ENCODE measurements at regions not wholly inside any gene's neighbourhood (a gene's known extent, or its start where the extent isn't known, plus 50 kb on each side); places are given as distances from the start of the nearest gene placed in this dataset.

DNA sequence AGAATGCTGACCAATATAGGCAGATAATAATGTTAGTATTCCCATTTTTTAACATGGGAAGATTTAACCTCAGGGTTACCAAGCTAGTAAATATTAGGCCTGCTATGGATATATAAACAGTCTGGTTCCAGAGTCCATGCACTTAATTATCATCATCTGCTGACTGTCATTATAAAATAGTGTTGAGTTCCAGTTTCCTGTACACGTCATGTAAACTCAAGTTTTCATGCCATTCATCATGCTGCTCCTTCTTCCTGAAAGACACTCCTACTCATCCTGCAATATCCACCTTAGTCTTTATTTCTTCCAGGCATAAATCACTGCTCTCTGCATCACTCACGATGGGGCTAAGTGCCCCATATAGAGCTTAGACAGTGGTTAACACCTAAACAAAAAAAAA, 420.8 kb upstream of the SPHKAP start:
- TF ChIP-seq, protein P1, sequence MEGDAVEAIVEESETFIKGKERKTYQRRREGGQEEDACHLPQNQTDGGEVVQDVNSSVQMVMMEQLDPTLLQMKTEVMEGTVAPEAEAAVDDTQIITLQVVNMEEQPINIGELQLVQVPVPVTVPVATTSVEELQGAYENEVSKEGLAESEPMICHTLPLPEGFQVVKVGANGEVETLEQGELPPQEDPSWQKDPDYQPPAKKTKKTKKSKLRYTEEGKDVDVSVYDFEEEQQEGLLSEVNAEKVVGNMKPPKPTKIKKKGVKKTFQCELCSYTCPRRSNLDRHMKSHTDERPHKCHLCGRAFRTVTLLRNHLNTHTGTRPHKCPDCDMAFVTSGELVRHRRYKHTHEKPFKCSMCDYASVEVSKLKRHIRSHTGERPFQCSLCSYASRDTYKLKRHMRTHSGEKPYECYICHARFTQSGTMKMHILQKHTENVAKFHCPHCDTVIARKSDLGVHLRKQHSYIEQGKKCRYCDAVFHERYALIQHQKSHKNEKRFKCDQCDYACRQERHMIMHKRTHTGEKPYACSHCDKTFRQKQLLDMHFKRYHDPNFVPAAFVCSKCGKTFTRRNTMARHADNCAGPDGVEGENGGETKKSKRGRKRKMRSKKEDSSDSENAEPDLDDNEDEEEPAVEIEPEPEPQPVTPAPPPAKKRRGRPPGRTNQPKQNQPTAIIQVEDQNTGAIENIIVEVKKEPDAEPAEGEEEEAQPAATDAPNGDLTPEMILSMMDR (conservative IDR thresholded peaks at IDR 0.05), result no peak
- no peaks in the 10 kb centered on the region for H3K27me3 Mint-ChIP-seq (ENCODE audit: low read depth)
- H3K4me1 Mint-ChIP-seq, result peaks cover 2% of the 10 kb centered on the region
- no peak for DNase-seq (ENCODE audit: low read depth, low spot score)
- no peak overlapping the region for H3K4me3 Mint-ChIP-seq
- no peak overlapping the region for H3K27ac Mint-ChIP-seq (ENCODE audit: unreplicated experiment)
- no peaks in the 10 kb centered on the region for H3K36me3 Mint-ChIP-seq (ENCODE audit: low read depth)
- H3K9me3 Mint-ChIP-seq, result peaks cover 2% of the 10 kb centered on the region

DNA sequence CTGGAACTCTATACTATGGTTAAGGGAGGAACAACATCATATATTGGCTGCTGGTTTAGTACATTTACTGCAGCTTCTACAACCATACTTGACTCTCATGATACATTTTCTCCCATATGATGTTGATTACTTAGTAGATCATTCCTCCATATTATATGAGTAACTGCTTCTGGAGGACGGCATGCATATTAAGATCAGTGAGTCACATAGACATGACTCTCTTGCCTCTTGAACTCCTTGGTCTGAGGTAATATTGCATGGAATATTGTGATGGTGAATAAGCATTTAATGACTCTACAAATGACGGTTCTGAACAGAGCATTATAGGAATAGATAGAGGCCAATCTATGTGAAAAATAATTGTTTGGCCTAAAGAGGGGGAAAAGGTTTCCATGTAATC, 418.8 kb upstream of the SPHKAP start:
- H3K36me3 Mint-ChIP-seq (ENCODE audit: low read depth), result no peaks in the 10 kb centered on the region
- TF ChIP-seq, protein P1 (conservative IDR thresholded peaks at IDR 0.05), result no peak

DNA sequence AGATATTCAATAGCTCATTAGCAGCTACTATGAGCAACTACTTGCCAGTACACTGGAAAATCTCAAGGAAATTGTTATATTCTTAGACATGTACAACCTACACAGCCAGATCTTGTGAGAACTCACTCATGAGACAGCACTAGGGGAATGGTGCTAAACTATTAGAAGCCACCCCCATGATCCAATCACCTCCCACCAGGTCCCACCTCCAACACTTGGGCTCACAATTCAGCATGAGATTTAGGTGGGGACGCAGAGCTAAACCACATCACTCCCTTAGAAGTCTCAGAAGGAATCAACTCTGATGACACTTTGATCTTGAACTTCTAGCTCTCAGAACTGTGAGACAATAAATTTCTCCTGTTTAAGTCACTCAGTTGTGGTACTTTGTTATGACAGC, 418.3 kb upstream of the SPHKAP start:
- Mint-ChIP-seq H3K27me3 (ENCODE audit: low read depth) (no peaks in the 10 kb centered on the region), H3K4me1 (peaks cover 20% of the 10 kb centered on the region)

More for the DNA sequence above, 418.8 kb upstream of the SPHKAP start:
- Mint-ChIP-seq H3K27me3 (ENCODE audit: low read depth) (no peaks in the 10 kb centered on the region), H3K4me3 (no peak overlapping the region), H3K27ac (ENCODE audit: unreplicated experiment) (no peak overlapping the region), H3K4me1 (peaks cover 15% of the 10 kb centered on the region), H3K9me3 (peaks cover 5% of the 10 kb centered on the region)
- DNase-seq (ENCODE audit: low read depth, low spot score), result no peak

DNA sequence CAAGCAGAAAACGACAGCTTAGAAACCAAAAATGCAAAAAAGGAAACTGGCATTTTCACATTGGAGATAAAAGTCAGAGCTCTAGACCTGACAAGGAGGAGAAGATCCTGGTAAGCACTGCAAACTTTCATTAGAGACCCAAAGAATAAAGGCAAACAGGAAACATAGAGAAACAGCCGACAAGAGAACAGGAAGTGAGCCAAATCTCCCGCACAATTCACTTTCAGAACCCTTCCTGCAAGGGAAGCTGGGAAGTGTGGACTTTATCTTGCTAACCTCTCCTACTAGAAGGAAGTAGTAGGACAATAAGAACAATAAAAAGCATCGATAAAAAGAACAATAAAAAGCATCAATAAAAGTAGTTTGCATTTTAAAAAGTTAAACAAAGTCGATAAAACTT, 417.8 kb upstream of the SPHKAP start:
- TF ChIP-seq, protein P1 (conservative IDR thresholded peaks at IDR 0.05), result no peak
- H3K36me3 Mint-ChIP-seq (ENCODE audit: low read depth), result no peaks in the 10 kb centered on the region
- H3K4me3 Mint-ChIP-seq, result no peak overlapping the region
- peaks cover 24% of the 10 kb centered on the region for H3K4me1 Mint-ChIP-seq
- H3K9me3 Mint-ChIP-seq, result peaks cover 5% of the 10 kb centered on the region
- H3K27ac Mint-ChIP-seq (ENCODE audit: unreplicated experiment), result no peak overlapping the region
- no peak for DNase-seq (ENCODE audit: low read depth, low spot score)
- H3K27me3 Mint-ChIP-seq (ENCODE audit: low read depth), result no peaks in the 10 kb centered on the region

More for the DNA sequence above, 418.3 kb upstream of the SPHKAP start:
- no peak overlapping the region for H3K4me3 Mint-ChIP-seq
- DNase-seq (ENCODE audit: low read depth, low spot score), result no peak
- TF ChIP-seq, protein P1 (conservative IDR thresholded peaks at IDR 0.05), result no peak
- H3K27ac Mint-ChIP-seq (ENCODE audit: unreplicated experiment), result no peak overlapping the region
- peaks cover 5% of the 10 kb centered on the region for H3K9me3 Mint-ChIP-seq
- no peaks in the 10 kb centered on the region for H3K36me3 Mint-ChIP-seq (ENCODE audit: low read depth)

DNA sequence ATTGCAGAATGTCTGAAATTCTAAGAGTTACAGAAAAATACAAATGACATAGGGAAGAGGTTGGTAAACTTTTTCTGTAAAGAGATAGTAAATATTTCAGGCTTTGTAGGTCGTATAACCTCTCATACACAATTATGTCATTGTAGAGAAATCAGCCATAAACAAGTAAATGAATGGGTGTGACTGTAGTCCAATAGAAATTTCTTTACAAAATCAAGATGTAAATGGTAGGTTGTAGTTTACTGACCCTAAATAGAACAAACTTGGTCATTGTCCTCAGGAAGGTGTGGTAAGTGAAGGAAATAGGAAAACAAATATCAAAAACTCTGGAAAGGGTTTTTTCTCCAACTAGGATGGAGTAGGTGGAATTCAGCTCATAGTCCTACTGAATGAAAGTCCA, 415.5 kb upstream of the SPHKAP start:
- Mint-ChIP-seq H3K27me3 (ENCODE audit: low read depth) (no peaks in the 10 kb centered on the region), H3K4me1 (peaks cover 32% of the 10 kb centered on the region), H3K9me3 (peaks cover 5% of the 10 kb centered on the region), H3K27ac (ENCODE audit: unreplicated experiment) (no peak overlapping the region), H3K4me3 (no peak overlapping the region), H3K36me3 (ENCODE audit: low read depth) (no peaks in the 10 kb centered on the region)
- DNase-seq (ENCODE audit: low read depth, low spot score), result no peak
- TF ChIP-seq, protein P1 (conservative IDR thresholded peaks at IDR 0.05), result no peak

DNA sequence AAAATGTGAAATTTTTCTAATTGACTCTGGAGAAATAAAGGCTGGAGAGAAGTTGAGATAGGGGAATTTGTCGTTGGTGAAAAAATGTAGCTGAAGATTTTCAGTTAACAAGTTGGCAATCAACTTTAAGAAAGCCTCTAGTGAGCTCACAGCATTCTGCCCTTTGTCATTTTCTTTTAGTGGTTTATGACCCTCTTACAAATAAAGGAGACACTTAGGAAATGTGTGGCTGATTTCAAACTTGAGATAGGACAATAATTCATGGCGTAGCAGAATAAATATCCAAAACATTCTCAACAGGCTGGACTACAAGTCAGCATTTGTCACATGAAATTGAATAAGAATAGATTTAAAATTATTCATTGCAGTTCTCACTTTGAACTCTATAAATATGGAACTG, 412.5 kb upstream of the SPHKAP start:
- DNase-seq (ENCODE audit: low read depth, low spot score), result no peak
- peaks cover 12% of the 10 kb centered on the region for H3K9me3 Mint-ChIP-seq
- TF ChIP-seq, protein P1 (conservative IDR thresholded peaks at IDR 0.05), result no peak
- H3K27me3 Mint-ChIP-seq (ENCODE audit: low read depth), result no peaks in the 10 kb centered on the region
- H3K4me3 Mint-ChIP-seq, result no peak overlapping the region
- peak overlapping the region; percentile 51 for H3K27ac Mint-ChIP-seq (ENCODE audit: unreplicated experiment)
- H3K4me1 Mint-ChIP-seq, result peaks cover 32% of the 10 kb centered on the region
- peaks cover 2% of the 10 kb centered on the region for H3K36me3 Mint-ChIP-seq (ENCODE audit: low read depth)

All from neural crest cell (in vitro differentiated cells).